ENCODE measurements at regions not wholly inside any gene's neighbourhood (a gene's known extent, or its start where the extent isn't known, plus 50 kb on each side); places are given as distances from the start of the nearest gene placed in this dataset.

GRCh38 chr18:56165601-56166355 is 472.6 kb downstream of the TXNL1 start:
- Histone ChIP-seq H3K27me3 (no peaks in the 10 kb centered on the region), H3K27ac (peak overlapping the region in 1 of 2 donors; percentile 4), H3K36me3 (no peaks in the 10 kb centered on the region), H3K4me1 (ENCODE audit: insufficient read depth) (peaks cover 7% of the 10 kb centered on the region), H3K4me3 (no peak overlapping the region), H3K9me3 (no peaks in the 10 kb centered on the region)
- TF ChIP-seq POLR2A (IDR thresholded peaks at IDR 0.05) (no peak), CTCF (IDR thresholded peaks at IDR 0.05) (no peak), EP300 (IDR thresholded peaks at IDR 0.05) (no peak)
- intact Hi-C loops (cut with DNase I), result no loop called here
- no peak for DNase-seq
- 90 to 91% (median 90%) methylated on average over 5 of the region's 5 CpGs for WGBS, 3 donors

GRCh38 chr18:56162311-56163265 is 475.8 kb downstream of the TXNL1 start:
- TF ChIP-seq CTCF (IDR thresholded peaks at IDR 0.05) (peak in 1 of 3 donors; percentile 11), POLR2A (IDR thresholded peaks at IDR 0.05) (no peak), EP300 (IDR thresholded peaks at IDR 0.05) (no peak)
- Histone ChIP-seq H3K27me3 (no peaks in the 10 kb centered on the region), H3K36me3 (no peaks in the 10 kb centered on the region), H3K27ac (no peak overlapping the region), H3K9me3 (no peaks in the 10 kb centered on the region), H3K4me1 (ENCODE audit: insufficient read depth) (peaks cover 7% of the 10 kb centered on the region), H3K4me3 (no peak overlapping the region)
- intact Hi-C loops (cut with DNase I), result no loop called here
- WGBS, 3 donors, result 39 to 45% (median 45%) methylated on average over 5 of the region's 5 CpGs
- DNase-seq, result peak in 1 of 5 donors; percentile 40

GRCh38 chr18:56161566-56162260 is 476.7 kb downstream of the TXNL1 start:
- no peak overlapping the region for H3K27ac ChIP-seq

GRCh38 chr18:56158676-56159075 is 479.7 kb downstream of the TXNL1 start:
- H3K27me3 ChIP-seq, result no peaks in the 10 kb centered on the region
- no peaks in the 10 kb centered on the region for H3K36me3 ChIP-seq
- no peaks in the 10 kb centered on the region for H3K4me1 ChIP-seq (ENCODE audit: insufficient read depth)
- intact Hi-C loops (cut with DNase I), result no loop called here
- DNase-seq, result no peak
- no peak overlapping the region for H3K27ac ChIP-seq
- H3K4me3 ChIP-seq, result no peak overlapping the region
- TF ChIP-seq CTCF (IDR thresholded peaks at IDR 0.05), result no peak
- no peak for TF ChIP-seq POLR2A (IDR thresholded peaks at IDR 0.05)
- no peak for TF ChIP-seq EP300 (IDR thresholded peaks at IDR 0.05)
- no peaks in the 10 kb centered on the region for H3K9me3 ChIP-seq

More at GRCh38 chr18:56161566-56162260, 476.7 kb downstream of the TXNL1 start:
- TF ChIP-seq EP300 (IDR thresholded peaks at IDR 0.05) (no peak), POLR2A (IDR thresholded peaks at IDR 0.05) (no peak)
- WGBS, 3 donors, result 27 to 51% (median 44%) methylated on average over 6 of the region's 6 CpGs
- Histone ChIP-seq H3K36me3 (no peaks in the 10 kb centered on the region), H3K9me3 (no peaks in the 10 kb centered on the region), H3K4me3 (no peak overlapping the region), H3K27me3 (no peaks in the 10 kb centered on the region), H3K4me1 (ENCODE audit: insufficient read depth) (peaks cover 5% of the 10 kb centered on the region)
- intact Hi-C loops (cut with DNase I), result no loop called here
- peak in 1 of 5 donors; percentile 28 for DNase-seq

Data from ovary (tissue), 7 donors.